Breast epithelium (tissue), 3 donors: ENCODE measurements at regions not wholly inside any gene's neighbourhood (a gene's known extent, or its start where the extent isn't known, plus 50 kb on each side); places are given as distances from the start of the nearest gene placed in this dataset.

Experiments
- POLR2A ChIP-seq: fragments of 450-650 bp; IDR thresholded peaks from one replicate; pipeline ENCODE4 v1.6.1; 2016; ENCODE audit warnings: antibody characterized with exemption, mild to moderate bottlenecking, moderate library complexity
- POLR2AphosphoS5 ChIP-seq, 3 donors: sonication (generic); formaldehyde crosslinking; IDR thresholded peaks; one replicate each; pipeline ENCODE4 v1.6.1; 2017; ENCODE audit warnings: antibody characterized with exemption in 3 of 3
- TF ChIP-seq, protein P1 (sequence below), 3 donors: fragments of 450-650 bp; IDR thresholded peaks; one replicate each; pipeline ENCODE4 v1.5.1; 2016 to 2017; ENCODE audit warnings: antibody characterized with exemption in 3 of 3, mild to moderate bottlenecking in 3 of 3, moderate library complexity in 3 of 3

DNA sequence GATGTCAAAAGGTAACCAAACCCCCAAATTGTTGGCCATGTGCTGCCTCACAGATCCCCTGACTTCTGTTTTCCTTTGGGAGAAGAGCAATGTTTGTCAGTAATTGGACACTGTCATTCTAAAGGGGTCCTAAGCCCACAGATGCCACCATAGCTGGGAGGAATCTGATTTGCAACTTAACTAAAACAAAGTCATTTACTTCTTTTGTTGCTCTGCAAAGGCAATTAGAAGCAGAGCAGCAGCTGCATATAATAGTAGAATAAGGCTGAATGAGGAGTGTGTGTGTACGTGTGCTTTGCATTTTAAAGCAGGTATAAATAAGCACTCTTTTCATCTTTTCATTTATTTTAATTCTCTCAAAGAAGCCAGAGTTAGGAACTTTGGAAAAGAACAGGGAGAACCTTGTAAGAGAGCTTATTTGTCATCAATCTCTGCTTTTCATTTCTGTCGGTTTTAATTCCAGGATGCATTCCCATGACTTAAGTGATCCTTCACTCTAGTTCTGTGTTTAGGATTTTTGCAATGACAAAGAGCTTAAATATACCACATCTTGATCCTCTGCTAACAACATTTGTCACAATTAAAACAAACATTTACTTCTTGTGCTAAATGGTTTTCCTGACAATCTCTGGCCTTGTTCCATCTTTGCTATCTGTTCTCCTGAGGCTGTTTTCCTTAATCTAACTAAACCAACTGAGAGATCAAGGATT, 530.2 kb upstream of the CBLB start:
- TF ChIP-seq, protein P1, sequence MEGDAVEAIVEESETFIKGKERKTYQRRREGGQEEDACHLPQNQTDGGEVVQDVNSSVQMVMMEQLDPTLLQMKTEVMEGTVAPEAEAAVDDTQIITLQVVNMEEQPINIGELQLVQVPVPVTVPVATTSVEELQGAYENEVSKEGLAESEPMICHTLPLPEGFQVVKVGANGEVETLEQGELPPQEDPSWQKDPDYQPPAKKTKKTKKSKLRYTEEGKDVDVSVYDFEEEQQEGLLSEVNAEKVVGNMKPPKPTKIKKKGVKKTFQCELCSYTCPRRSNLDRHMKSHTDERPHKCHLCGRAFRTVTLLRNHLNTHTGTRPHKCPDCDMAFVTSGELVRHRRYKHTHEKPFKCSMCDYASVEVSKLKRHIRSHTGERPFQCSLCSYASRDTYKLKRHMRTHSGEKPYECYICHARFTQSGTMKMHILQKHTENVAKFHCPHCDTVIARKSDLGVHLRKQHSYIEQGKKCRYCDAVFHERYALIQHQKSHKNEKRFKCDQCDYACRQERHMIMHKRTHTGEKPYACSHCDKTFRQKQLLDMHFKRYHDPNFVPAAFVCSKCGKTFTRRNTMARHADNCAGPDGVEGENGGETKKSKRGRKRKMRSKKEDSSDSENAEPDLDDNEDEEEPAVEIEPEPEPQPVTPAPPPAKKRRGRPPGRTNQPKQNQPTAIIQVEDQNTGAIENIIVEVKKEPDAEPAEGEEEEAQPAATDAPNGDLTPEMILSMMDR (IDR thresholded peaks at IDR 0.05), result no peak
- no peak for TF ChIP-seq POLR2A
- TF ChIP-seq POLR2AphosphoS5 (IDR thresholded peaks at IDR 0.05), result no peak
